ENCODE measurements at regions not wholly inside any gene's neighbourhood (a gene's known extent, or its start where the extent isn't known, plus 50 kb on each side); places are given as distances from the start of the nearest gene placed in this dataset.

DNA sequence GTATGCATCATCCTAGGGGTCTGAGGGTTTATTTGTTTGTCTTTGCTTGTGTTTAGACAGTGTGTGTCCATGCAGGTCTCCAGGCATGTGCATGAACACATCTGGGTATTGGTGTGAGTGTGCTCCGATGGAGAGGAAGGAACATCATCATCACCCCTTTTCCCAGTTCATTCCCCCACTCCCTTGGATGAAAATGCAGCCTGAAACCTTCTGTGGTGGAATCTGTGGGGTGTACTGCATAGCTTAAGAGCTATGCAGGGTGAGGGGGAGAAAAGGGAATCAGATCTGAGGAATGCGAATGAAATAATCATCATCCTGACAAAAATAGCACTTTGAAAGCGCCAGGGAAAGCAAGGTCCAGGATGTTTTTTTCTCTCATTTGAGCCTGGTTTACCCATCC is 520.1 kb downstream of the NTRK3 start:
- H3K27me3 ChIP-seq = no peaks in the 10 kb centered on the region

DNA sequence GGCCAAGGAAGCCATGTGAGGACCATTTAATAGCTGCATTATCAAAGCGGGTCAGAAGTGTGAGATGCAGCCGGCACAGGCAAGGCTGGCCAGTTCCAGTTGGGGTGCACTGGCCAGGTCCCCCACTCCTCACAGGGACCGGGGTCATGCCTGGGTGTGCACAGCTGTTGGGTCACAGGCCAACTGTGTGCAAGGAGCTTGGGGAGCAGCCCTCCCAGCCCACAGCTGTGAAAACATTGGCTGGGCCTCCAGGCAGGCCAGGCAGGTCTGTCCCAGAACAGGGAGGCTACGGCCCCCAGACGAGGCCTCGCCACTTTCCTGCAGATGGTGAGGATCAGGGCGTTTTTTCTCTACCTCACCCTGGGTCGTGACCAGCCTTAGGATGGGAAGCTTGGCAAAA is 521.0 kb downstream of the NTRK3 start:
- 65 to 73% (median 70%) methylated on average over 7 to 8 of the region's 8 CpGs for WGBS, 4 donors
- TF ChIP-seq, protein P1, sequence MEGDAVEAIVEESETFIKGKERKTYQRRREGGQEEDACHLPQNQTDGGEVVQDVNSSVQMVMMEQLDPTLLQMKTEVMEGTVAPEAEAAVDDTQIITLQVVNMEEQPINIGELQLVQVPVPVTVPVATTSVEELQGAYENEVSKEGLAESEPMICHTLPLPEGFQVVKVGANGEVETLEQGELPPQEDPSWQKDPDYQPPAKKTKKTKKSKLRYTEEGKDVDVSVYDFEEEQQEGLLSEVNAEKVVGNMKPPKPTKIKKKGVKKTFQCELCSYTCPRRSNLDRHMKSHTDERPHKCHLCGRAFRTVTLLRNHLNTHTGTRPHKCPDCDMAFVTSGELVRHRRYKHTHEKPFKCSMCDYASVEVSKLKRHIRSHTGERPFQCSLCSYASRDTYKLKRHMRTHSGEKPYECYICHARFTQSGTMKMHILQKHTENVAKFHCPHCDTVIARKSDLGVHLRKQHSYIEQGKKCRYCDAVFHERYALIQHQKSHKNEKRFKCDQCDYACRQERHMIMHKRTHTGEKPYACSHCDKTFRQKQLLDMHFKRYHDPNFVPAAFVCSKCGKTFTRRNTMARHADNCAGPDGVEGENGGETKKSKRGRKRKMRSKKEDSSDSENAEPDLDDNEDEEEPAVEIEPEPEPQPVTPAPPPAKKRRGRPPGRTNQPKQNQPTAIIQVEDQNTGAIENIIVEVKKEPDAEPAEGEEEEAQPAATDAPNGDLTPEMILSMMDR (IDR thresholded peaks at IDR 0.05) = no peak
- no peak for TF ChIP-seq POLR2A (IDR thresholded peaks at IDR 0.05)
- no peak overlapping the region for H3K4me3 ChIP-seq
- no peaks in the 10 kb centered on the region for H3K9me3 ChIP-seq (replicated peaks in 1 of 3)
- H3K36me3 ChIP-seq (replicated peaks in 1 of 2) = no peaks in the 10 kb centered on the region
- intact Hi-C loops (cut with DNase I) = no loop called here
- H3K27ac ChIP-seq = no peak overlapping the region
- DNase-seq = no peak
- H3K4me1 ChIP-seq (replicated peaks in 1 of 2) = no peaks in the 10 kb centered on the region
- H3K27me3 ChIP-seq = no peaks in the 10 kb centered on the region

More for the DNA sequence above, 520.1 kb downstream of the NTRK3 start:
- Histone ChIP-seq H3K4me3 (no peak overlapping the region), H3K4me1 (replicated peaks in 1 of 2) (no peaks in the 10 kb centered on the region), H3K27ac (no peak overlapping the region), H3K36me3 (replicated peaks in 1 of 2) (no peaks in the 10 kb centered on the region), H3K9me3 (replicated peaks in 1 of 3) (no peaks in the 10 kb centered on the region)
- no peak for TF ChIP-seq POLR2A (IDR thresholded peaks at IDR 0.05)
- TF ChIP-seq, protein P1 (IDR thresholded peaks at IDR 0.05) = no peak
- WGBS, 4 donors = 79 to 85% (median 80%) methylated on average over 3 of the region's 3 CpGs
- no peak for DNase-seq
- intact Hi-C loops (cut with DNase I) = no loop called here

DNA sequence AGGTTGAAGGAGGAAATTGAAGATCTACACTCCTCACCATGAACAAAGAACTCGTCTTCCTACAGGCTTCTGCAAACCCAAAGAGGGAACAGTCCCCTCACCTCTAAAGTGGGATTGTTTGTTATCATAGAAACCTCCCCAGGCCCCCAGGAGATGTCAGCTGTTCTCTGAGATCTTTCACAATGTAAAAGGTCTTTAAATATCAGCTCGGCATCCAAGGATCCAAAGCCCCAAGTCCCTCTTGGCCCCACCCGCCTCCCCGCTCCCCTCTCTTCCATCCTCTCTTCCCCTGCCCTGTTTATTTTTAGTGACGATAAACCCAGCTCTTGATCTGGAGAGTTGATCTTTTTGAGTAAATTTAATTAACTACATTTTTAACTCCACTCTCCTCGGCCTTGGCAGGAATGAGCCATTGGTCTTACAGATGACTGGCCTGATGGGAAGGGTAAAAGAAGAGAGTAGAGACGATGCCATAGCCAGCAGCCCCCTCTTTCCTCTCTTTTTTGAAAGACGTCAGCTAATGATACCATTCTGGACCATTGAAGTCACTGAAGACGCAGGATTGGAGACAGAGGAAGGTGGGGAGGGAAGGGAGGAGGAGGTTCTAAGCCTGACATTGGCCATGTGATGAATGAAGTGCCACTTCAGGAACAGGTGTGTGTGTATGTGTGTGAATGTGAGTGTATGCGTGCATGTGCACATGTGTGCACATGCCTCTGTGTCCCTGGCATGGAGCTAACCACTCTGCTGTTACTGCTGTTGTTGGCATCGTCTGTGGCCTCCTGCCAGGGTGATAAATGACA is 521.8 kb downstream of the NTRK3 start:
- Histone ChIP-seq H3K36me3 (replicated peaks in 1 of 2) (no peaks in the 10 kb centered on the region), H3K4me3 (no peak overlapping the region), H3K27ac (no peak overlapping the region), H3K4me1 (replicated peaks in 1 of 2) (no peaks in the 10 kb centered on the region), H3K9me3 (replicated peaks in 1 of 3) (no peaks in the 10 kb centered on the region), H3K27me3 (no peaks in the 10 kb centered on the region)
- WGBS, 4 donors = 62 to 75% (median 70%) methylated on average over 11 of the region's 11 CpGs
- TF ChIP-seq POLR2A (IDR thresholded peaks at IDR 0.05) = no peak
- TF ChIP-seq, protein P1 (IDR thresholded peaks at IDR 0.05) = no peak
- DNase-seq = no peak
- intact Hi-C loops (cut with DNase I) = no loop called here

DNA sequence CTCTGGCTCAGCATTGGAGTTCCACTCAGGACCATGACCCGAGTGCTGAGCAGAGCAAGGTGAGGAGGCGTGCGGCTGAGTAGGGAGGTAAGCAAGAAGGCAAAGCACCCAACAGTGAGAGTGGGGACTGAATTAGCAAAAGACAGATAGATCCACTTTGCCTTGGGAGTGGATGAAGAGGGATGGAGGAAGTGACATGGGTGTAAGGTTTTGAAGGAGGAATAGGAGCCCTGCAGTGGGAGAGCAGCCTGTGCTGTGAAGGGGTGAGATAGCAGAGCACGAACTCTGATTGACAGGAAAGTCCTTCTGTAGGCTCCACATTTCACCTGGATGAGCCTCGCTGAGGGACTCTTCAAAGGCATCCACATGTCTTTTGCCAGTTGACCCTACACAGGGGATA is 522.6 kb downstream of the NTRK3 start:
- no peak overlapping the region for H3K4me3 ChIP-seq
- 82 to 90% (median 86%) methylated on average over 5 of the region's 5 CpGs for WGBS, 4 donors

More for the DNA sequence above, 522.6 kb downstream of the NTRK3 start:
- TF ChIP-seq, protein P1 (IDR thresholded peaks at IDR 0.05) = no peak
- no peak for TF ChIP-seq POLR2A (IDR thresholded peaks at IDR 0.05)
- Histone ChIP-seq H3K27ac (no peak overlapping the region), H3K36me3 (replicated peaks in 1 of 2) (no peaks in the 10 kb centered on the region), H3K4me1 (replicated peaks in 1 of 2) (no peaks in the 10 kb centered on the region), H3K27me3 (no peaks in the 10 kb centered on the region), H3K9me3 (replicated peaks in 1 of 3) (no peaks in the 10 kb centered on the region)
- DNase-seq = no peak
- intact Hi-C loops (cut with DNase I) = no loop called here
